Smooth muscle cell (in vitro differentiated cells): ENCODE measurements at regions not wholly inside any gene's neighbourhood (a gene's known extent, or its start where the extent isn't known, plus 50 kb on each side); places are given as distances from the start of the nearest gene placed in this dataset.

Experiments used
- DNase-seq: peaks from one replicate; lab custom pipeline; 2025; ENCODE audit not compliant: unreplicated experiment; lab: John Stamatoyannopoulos, UW
- H2AFZ ChIP-seq: fragments of 200-600 bp; sonication (generic); 2 replicates; pipeline ENCODE4 v1.6.0; 2016; ENCODE audit warnings: antibody characterized with exemption, low read depth, mild to moderate bottlenecking
- H3F3A ChIP-seq: fragments of 200-600 bp; sonication (generic); 2 replicates; pipeline ENCODE4 v1.6.0; 2017; ENCODE audit warnings: antibody characterized with exemption, low read depth
- H3K27ac ChIP-seq: fragments of 200-600 bp; sonication (generic); 2 replicates; pipeline ENCODE4 v1.5.1; 2016; ENCODE audit warnings: low read depth, mild to moderate bottlenecking
- H3K27me3 ChIP-seq: fragments of 200-600 bp; sonication (generic); 2 replicates; pipeline ENCODE4 v1.6.1; 2016; ENCODE audit warnings: low read depth, mild to moderate bottlenecking
- H3K36me3 ChIP-seq: fragments of 200-600 bp; sonication (generic); 2 replicates; pipeline ENCODE4 v1.5.1; 2016; ENCODE audit warnings: low read depth
- H3K4me1 ChIP-seq: fragments of 200-600 bp; sonication (generic); 2 replicates; pipeline ENCODE4 v1.5.1; 2016; ENCODE audit warnings: low read depth
- H3K4me2 ChIP-seq: fragments of 200-600 bp; sonication (generic); 2 replicates; pipeline ENCODE4 v1.6.0; 2016; ENCODE audit warnings: mild to moderate bottlenecking
- H3K4me3 ChIP-seq: fragments of 200-600 bp; sonication (generic); 2 replicates; pipeline ENCODE4 v1.5.1; 2016; ENCODE audit warnings: mild to moderate bottlenecking
- H3K79me2 ChIP-seq: fragments of 200-600 bp; sonication (generic); 2 replicates; pipeline ENCODE4 v1.6.0; 2016; ENCODE audit warnings: low read depth, mild to moderate bottlenecking
- H3K9ac ChIP-seq: fragments of 200-600 bp; sonication (generic); 2 replicates; pipeline ENCODE4 v1.6.0; 2016; ENCODE audit warnings: low read depth
- H3K9me3 ChIP-seq: fragments of 200-600 bp; sonication (generic); replicated peaks from 2 replicates; pipeline ENCODE4 v1.5.1; 2016; ENCODE audit warnings: low read depth
- H4K20me1 ChIP-seq: fragments of 200-600 bp; sonication (generic); 2 replicates; pipeline ENCODE4 v1.6.0; 2016; ENCODE audit warnings: low read depth
- WGBS: methylation state at CpG from one replicate; pipeline ENCODE4 v1.1.7; 2016; ENCODE audit warnings: low lambda C conversion rate; 5-methylcytosine and 5-hydroxymethylcytosine counted together
- TF ChIP-seq, protein P1 (sequence below): fragments of 200-600 bp; sonication (generic); IDR thresholded peaks from 2 replicates; pipeline ENCODE4 v1.5.1; 2017; ENCODE audit warnings: borderline replicate concordance, mild to moderate bottlenecking, antibody characterized with exemption; ENCODE audit not compliant: insufficient read depth, poor library complexity, severe bottlenecking

GRCh38 chr14:44036248-44036647 lies 470.8 kb downstream of the FSCB start:
- H3K27me3 ChIP-seq: no peaks in the 10 kb centered on the region
- no peaks in the 10 kb centered on the region for H3K36me3 ChIP-seq
- TF ChIP-seq, protein P1, sequence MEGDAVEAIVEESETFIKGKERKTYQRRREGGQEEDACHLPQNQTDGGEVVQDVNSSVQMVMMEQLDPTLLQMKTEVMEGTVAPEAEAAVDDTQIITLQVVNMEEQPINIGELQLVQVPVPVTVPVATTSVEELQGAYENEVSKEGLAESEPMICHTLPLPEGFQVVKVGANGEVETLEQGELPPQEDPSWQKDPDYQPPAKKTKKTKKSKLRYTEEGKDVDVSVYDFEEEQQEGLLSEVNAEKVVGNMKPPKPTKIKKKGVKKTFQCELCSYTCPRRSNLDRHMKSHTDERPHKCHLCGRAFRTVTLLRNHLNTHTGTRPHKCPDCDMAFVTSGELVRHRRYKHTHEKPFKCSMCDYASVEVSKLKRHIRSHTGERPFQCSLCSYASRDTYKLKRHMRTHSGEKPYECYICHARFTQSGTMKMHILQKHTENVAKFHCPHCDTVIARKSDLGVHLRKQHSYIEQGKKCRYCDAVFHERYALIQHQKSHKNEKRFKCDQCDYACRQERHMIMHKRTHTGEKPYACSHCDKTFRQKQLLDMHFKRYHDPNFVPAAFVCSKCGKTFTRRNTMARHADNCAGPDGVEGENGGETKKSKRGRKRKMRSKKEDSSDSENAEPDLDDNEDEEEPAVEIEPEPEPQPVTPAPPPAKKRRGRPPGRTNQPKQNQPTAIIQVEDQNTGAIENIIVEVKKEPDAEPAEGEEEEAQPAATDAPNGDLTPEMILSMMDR: no peak
- DNase-seq: no peak
- peaks cover 2% of the 10 kb centered on the region for H3K4me1 ChIP-seq
- no peak overlapping the region for H3K27ac ChIP-seq
- H3K4me3 ChIP-seq: no peak overlapping the region
- H3K79me2 ChIP-seq: no peaks in the 10 kb centered on the region
- no peak overlapping the region for H3K9ac ChIP-seq
- no peaks in the 10 kb centered on the region for H4K20me1 ChIP-seq
- H3K4me2 ChIP-seq: no peak overlapping the region
- no peaks in the 10 kb centered on the region for H3K9me3 ChIP-seq
- no peaks in the 10 kb centered on the region for H3F3A ChIP-seq
- 64% methylated on average over 1 of the region's 1 CpG for WGBS
- no peak overlapping the region for H2AFZ ChIP-seq

DNA sequence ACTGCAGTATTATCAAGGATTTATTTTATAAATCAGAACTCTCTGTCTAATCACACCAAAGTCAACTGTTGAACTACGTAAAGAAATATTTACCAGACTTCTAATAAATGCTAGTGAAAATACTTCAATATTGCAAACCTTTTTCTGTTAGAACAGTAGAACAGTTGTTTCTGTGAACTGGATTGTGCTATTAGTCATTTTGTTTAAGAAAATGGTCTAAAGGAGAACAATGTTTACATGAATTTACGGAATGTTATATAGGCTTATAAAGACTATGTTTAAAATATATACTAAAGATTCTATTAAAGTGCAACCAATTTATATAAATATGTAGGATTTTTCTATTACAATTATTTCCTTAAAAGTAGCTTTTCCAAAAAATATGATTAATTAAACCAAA lies 471.4 kb downstream of the FSCB start:
- H3K27me3 ChIP-seq: no peaks in the 10 kb centered on the region
- peak overlapping the region; percentile 47 for H2AFZ ChIP-seq
- no peak for DNase-seq
- H3K4me2 ChIP-seq: no peak overlapping the region
- no peaks in the 10 kb centered on the region for H3K9me3 ChIP-seq
- H3K36me3 ChIP-seq: no peaks in the 10 kb centered on the region
- WGBS: 76% methylated on average over 2 of the region's 2 CpGs
- H3K4me1 ChIP-seq: peaks cover 7% of the 10 kb centered on the region
- H3F3A ChIP-seq: no peaks in the 10 kb centered on the region
- H3K9ac ChIP-seq: no peak overlapping the region
- no peak overlapping the region for H3K27ac ChIP-seq
- TF ChIP-seq, protein P1: no peak
- H3K4me3 ChIP-seq: no peak overlapping the region
- H4K20me1 ChIP-seq: no peaks in the 10 kb centered on the region
- H3K79me2 ChIP-seq: no peaks in the 10 kb centered on the region

GRCh38 chr14:44030831-44031383 lies 476.2 kb downstream of the FSCB start:
- H3K9me3 ChIP-seq: no peaks in the 10 kb centered on the region

DNA sequence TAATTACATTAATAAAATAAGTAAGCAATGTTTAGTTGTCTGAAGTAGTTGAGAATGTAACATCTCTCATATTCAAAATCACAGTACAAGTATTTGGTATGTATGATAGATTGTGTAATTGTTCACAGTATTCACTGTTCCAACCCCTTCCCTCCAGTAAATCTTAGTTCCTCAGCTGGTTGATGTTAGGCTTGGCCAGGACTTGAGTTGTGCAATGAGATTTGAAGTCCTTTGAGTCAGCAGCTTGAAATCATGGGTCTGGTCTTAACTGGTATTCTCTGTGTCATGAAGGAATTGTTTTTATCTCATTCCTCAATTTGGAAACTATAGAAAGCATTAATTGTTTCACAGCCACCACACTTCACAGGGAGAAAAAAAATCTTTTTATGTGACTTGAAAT lies 477.1 kb downstream of the FSCB start:
- H3K27me3 ChIP-seq: no peaks in the 10 kb centered on the region
- no peaks in the 10 kb centered on the region for H3K36me3 ChIP-seq
- H3K4me1 ChIP-seq: peaks cover 12% of the 10 kb centered on the region
- no peak overlapping the region for H3K9ac ChIP-seq
- H3K9me3 ChIP-seq: no peaks in the 10 kb centered on the region
- peak overlapping the region; percentile 70 for H3K4me2 ChIP-seq
- peak overlapping the region; percentile 27 for H3K27ac ChIP-seq
- no peak overlapping the region for H3K4me3 ChIP-seq
- no peak overlapping the region for H2AFZ ChIP-seq
- H3K79me2 ChIP-seq: no peaks in the 10 kb centered on the region
- no peaks in the 10 kb centered on the region for H3F3A ChIP-seq
- no peaks in the 10 kb centered on the region for H4K20me1 ChIP-seq
- TF ChIP-seq, protein P1: no peak
- DNase-seq: no peak

More at GRCh38 chr14:44030831-44031383, 476.2 kb downstream of the FSCB start:
- Histone ChIP-seq H4K20me1 (no peaks in the 10 kb centered on the region), H3K4me3 (no peak overlapping the region), H3K4me1 (peaks cover 12% of the 10 kb centered on the region), H3K79me2 (no peaks in the 10 kb centered on the region), H3K27me3 (no peaks in the 10 kb centered on the region), H3K27ac (peak overlapping the region; percentile 27), H2AFZ (peak overlapping the region; percentile 81), H3K9ac (no peak overlapping the region), H3F3A (no peaks in the 10 kb centered on the region), H3K36me3 (no peaks in the 10 kb centered on the region), H3K4me2 (peak overlapping the region; percentile 70)
- TF ChIP-seq, protein P1: no peak
- WGBS: 59% methylated on average over 4 of the region's 4 CpGs
- no peak for DNase-seq
